ENCODE measurements at regions not wholly inside any gene's neighbourhood (a gene's known extent, or its start where the extent isn't known, plus 50 kb on each side); places are given as distances from the start of the nearest gene placed in this dataset.

DNA sequence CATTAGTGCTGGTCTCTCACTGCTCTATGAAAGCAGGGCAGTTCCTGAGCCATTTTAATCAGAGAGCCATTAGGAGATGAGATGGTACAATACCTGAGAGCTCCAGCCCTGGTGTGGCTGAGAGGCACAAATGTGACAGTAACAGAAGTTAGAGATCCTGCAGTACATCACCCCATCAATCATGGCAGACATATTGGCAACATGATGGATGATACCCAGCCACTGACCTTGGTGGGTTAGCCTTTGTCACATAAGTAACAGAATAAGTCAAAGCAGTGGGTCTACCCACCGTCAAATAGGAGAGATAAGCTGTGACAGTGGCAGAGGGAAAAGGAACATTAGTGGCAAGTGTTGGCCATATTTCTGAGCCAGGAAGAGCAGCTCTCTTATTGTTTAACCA lies 53.3 kb upstream of the NXPH1 start:
- in situ Hi-C loops (cut with HindIII; ENCODE audit: low pct_ligation_motif_present, low sequenced_read_pairs) = no loop called here

GRCh38 chr7:8382004-8382730 lies 51.2 kb upstream of the NXPH1 start:
- H3K4me3 ChIP-seq (ENCODE audit: low read depth, low read length) = no peak overlapping the region
- in situ Hi-C loops (cut with HindIII; ENCODE audit: low pct_ligation_motif_present, low sequenced_read_pairs) = no loop called here
- H3K27me3 ChIP-seq (replicated peaks) = no peaks in the 10 kb centered on the region
- TF ChIP-seq, protein P1, sequence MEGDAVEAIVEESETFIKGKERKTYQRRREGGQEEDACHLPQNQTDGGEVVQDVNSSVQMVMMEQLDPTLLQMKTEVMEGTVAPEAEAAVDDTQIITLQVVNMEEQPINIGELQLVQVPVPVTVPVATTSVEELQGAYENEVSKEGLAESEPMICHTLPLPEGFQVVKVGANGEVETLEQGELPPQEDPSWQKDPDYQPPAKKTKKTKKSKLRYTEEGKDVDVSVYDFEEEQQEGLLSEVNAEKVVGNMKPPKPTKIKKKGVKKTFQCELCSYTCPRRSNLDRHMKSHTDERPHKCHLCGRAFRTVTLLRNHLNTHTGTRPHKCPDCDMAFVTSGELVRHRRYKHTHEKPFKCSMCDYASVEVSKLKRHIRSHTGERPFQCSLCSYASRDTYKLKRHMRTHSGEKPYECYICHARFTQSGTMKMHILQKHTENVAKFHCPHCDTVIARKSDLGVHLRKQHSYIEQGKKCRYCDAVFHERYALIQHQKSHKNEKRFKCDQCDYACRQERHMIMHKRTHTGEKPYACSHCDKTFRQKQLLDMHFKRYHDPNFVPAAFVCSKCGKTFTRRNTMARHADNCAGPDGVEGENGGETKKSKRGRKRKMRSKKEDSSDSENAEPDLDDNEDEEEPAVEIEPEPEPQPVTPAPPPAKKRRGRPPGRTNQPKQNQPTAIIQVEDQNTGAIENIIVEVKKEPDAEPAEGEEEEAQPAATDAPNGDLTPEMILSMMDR (IDR thresholded peaks at IDR 0.05; ENCODE audit: low read depth, low read length, missing control alignments) = no peak
- no peak overlapping the region for H3K27ac ChIP-seq
- no peaks in the 10 kb centered on the region for H3K36me3 ChIP-seq (replicated peaks)
- no peak for DNase-seq

More for the DNA sequence above, 53.3 kb upstream of the NXPH1 start:
- Histone ChIP-seq H3K27me3 (replicated peaks) (no peaks in the 10 kb centered on the region), H3K36me3 (replicated peaks) (no peaks in the 10 kb centered on the region), H3K27ac (no peak overlapping the region), H3K4me3 (ENCODE audit: low read depth, low read length) (no peak overlapping the region)
- no peak for DNase-seq
- TF ChIP-seq, protein P1 (IDR thresholded peaks at IDR 0.05; ENCODE audit: low read depth, low read length, missing control alignments) = no peak
